GM18499 (cell line): ENCODE measurements at regions not wholly inside any gene's neighbourhood (a gene's known extent, or its start where the extent isn't known, plus 50 kb on each side); places are given as distances from the start of the nearest gene placed in this dataset.

Experiments
- ATAC-seq: cut with Tn5 transposase; IDR thresholded peaks from one replicate; pipeline ENCODE4 v1.9.1; 2021; ENCODE audit warnings: moderate number of reproducible peaks; ENCODE audit not compliant: insufficient read depth, unreplicated experiment

DNA sequence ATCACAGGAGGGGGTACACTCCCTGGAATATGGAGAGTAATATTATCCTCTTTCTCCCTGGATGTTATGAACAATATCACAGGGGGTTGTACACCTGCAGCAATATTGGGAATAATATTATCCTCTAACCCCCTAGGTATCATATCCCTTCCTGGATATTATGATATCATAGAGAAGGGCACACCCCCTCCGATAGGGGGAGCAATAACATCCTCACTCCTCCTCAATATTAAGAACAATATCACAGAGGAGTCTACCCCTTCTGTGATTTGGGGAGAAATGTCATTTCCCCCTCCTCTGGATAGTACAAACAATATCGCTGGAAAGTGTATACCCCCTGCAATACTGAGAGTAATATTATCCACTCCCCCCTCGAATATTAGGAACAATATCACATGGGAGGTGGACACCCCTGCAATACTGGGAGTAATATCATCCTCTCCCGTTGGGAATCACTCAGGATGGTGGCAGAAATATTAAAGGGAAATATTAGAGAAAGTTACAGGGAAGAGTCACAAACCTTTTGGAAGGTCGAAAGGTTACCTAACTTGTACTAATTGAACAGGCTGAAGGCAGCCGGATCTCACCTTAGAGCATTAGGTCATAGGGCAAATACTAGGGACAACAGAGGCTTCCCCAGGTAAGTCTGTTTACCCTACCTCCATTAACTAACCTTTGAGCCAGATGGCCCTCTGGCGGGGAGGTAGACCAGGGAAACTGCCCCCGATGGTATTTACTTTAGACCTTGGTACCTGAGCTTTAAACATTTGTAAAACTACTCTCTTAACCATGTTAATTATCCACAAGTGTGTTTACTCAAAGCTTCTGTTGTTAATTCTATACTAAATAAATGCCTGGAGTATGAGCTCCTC is 57.5 kb upstream of the FREM1 start:
- ATAC-seq: no peak

DNA sequence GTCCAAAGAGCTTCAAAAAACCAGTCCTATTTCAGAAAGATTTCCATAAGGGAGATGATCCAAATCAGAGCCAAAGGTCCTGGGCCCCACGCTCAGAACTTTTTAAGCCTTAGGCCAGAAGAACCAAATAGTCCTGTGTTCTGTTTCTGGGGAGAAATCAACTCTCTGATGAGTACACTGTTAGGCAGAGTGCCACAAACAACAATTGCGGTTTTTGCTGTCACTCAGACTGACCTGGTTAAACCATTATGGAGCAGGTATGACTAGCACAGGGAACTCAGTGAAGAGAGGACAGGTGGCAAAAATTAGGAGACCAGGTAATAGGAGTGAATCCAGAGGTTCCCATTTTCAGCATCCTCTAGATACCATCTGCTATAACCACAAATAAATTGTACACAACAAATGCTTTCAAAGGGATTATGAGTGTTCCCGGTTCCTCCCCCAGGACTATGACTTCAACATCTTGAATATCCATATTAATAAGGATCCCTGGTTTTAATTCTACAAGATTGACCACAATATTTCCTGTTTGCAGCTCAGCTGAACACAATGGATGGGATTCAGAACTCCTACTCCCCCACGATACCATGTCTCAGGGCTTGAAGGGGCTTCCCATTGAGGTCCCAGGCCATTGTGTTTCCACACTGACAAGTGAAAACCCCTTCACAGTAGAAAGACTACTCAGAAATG is 52.1 kb upstream of the FREM1 start:
- no peak for ATAC-seq

- no peak for ATAC-seq
Observed at GRCh38 chr9:14961372-14962068, 51.3 kb upstream of the FREM1 start.

GRCh38 chr9:14960881-14961280 is 50.7 kb upstream of the FREM1 start:
- no peak for ATAC-seq
